Colonic mucosa (tissue), 4 donors: ENCODE measurements at regions not wholly inside any gene's neighbourhood (a gene's known extent, or its start where the extent isn't known, plus 50 kb on each side); places are given as distances from the start of the nearest gene placed in this dataset.
"Not testable (repeated sequence)": the region's sequence is repeated elsewhere in the genome, so short reads cannot be mapped to it uniquely, and the experiment has no call there.

Experiments
- DNase-seq: peaks from one replicate; pipeline ENCODE4 v3.0.0-alpha.2; 2020
- H3K27ac ChIP-seq: fragments of 200-600 bp; one replicate; pipeline ENCODE4 v1.8.0; 2021
- H3K27me3 ChIP-seq: fragments of 200-600 bp; one replicate; pipeline ENCODE4 v1.8.0; 2021
- H3K36me3 ChIP-seq: fragments of 200-600 bp; one replicate; pipeline ENCODE4 v1.8.0; 2021
- H3K4me1 ChIP-seq: fragments of 200-600 bp; one replicate; pipeline ENCODE4 v1.8.0; 2021; ENCODE audit warnings: mild to moderate bottlenecking
- H3K4me3 ChIP-seq: fragments of 200-600 bp; one replicate; pipeline ENCODE4 v1.8.0; 2021
- H3K9ac ChIP-seq, 2 donors: one replicate each; pipeline ENCODE4 v1.7.0; 2013; ENCODE audit warnings: control low read depth in 2 of 2, low read depth in 2 of 2, low read length in 2 of 2
- H3K9me3 ChIP-seq: fragments of 200-600 bp; one replicate; pipeline ENCODE4 v1.8.0; 2021
- CTCF ChIP-seq: fragments of 200-600 bp; IDR thresholded peaks from one replicate; pipeline ENCODE4 v1.8.0; 2022; ENCODE audit warnings: antibody characterized with exemption, mild to moderate bottlenecking
- intact Hi-C: fragments of 100-400 bp; cut with DNase I; formaldehyde crosslinking; loops from one replicate; pipeline ENCODE4 v1.14.1; 2022
- donor health status: healthy.
- donor health status: DM: no; HTN: no; CAD: no.
- donor health status: DM: no; HTN: no; CAD: no.

- no peaks in the 10 kb centered on the region for H3K9me3 ChIP-seq
- no peaks in the 10 kb centered on the region for H3K4me1 ChIP-seq
- H3K27ac ChIP-seq = no peak overlapping the region
- TF ChIP-seq CTCF = no peak
- no peak for DNase-seq
- no peak overlapping the region for H3K4me3 ChIP-seq
- no peaks in the 10 kb centered on the region for H3K27me3 ChIP-seq
- no peaks in the 10 kb centered on the region for H3K36me3 ChIP-seq
- H3K9ac ChIP-seq = no peak overlapping the region
- intact Hi-C loops = no loop called here
Measured at GRCh38 chr1:193388165-193388564, 201.8 kb upstream of the B3GALT2 start.

GRCh38 chr1:193387406-193387805 is 201.0 kb upstream of the B3GALT2 start:
- DNase-seq = no peak
- Histone ChIP-seq H3K9ac (no peak overlapping the region), H3K4me3 (no peak overlapping the region), H3K27ac (no peak overlapping the region), H3K36me3 (no peaks in the 10 kb centered on the region), H3K27me3 (no peaks in the 10 kb centered on the region), H3K9me3 (no peaks in the 10 kb centered on the region), H3K4me1 (no peaks in the 10 kb centered on the region)
- intact Hi-C loops = no loop called here
- TF ChIP-seq CTCF = no peak

- H3K27me3 ChIP-seq, H3K4me3 ChIP-seq, H3K9ac ChIP-seq, H3K9me3 ChIP-seq, DNase-seq, intact Hi-C loops, H3K27ac ChIP-seq, H3K4me1 ChIP-seq, H3K36me3 ChIP-seq: not testable (repeated sequence)
Measured at GRCh38 chr1:193378451-193378850, 192.0 kb upstream of the B3GALT2 start.

GRCh38 chr1:193377472-193377871 is 191.1 kb upstream of the B3GALT2 start:
- Histone ChIP-seq H3K9ac (no peak overlapping the region), H3K4me3 (no peak overlapping the region), H3K9me3 (no peaks in the 10 kb centered on the region), H3K27me3 (no peaks in the 10 kb centered on the region), H3K27ac (no peak overlapping the region), H3K4me1 (no peaks in the 10 kb centered on the region), H3K36me3 (no peaks in the 10 kb centered on the region)
- intact Hi-C loops = no loop called here
- DNase-seq = no peak
- no peak for TF ChIP-seq CTCF

GRCh38 chr1:193372553-193372952 is 186.1 kb upstream of the B3GALT2 start:
- DNase-seq = no peak
- no peak overlapping the region for H3K9ac ChIP-seq
- intact Hi-C loops = no loop called here
- H3K4me3 ChIP-seq = no peak overlapping the region
- no peaks in the 10 kb centered on the region for H3K9me3 ChIP-seq
- H3K4me1 ChIP-seq = no peaks in the 10 kb centered on the region
- TF ChIP-seq CTCF = no peak
- no peak overlapping the region for H3K27ac ChIP-seq
- no peaks in the 10 kb centered on the region for H3K27me3 ChIP-seq
- no peaks in the 10 kb centered on the region for H3K36me3 ChIP-seq

- DNase-seq = no peak
- no peak overlapping the region for H3K27ac ChIP-seq
- no peak for TF ChIP-seq CTCF
- no peak overlapping the region for H3K9ac ChIP-seq
- intact Hi-C loops = no loop called here
- H3K36me3 ChIP-seq = no peaks in the 10 kb centered on the region
- H3K9me3 ChIP-seq = no peaks in the 10 kb centered on the region
- H3K27me3 ChIP-seq = no peaks in the 10 kb centered on the region
- no peak overlapping the region for H3K4me3 ChIP-seq
- no peaks in the 10 kb centered on the region for H3K4me1 ChIP-seq
Measured at GRCh38 chr1:193368302-193368701, 181.9 kb upstream of the B3GALT2 start.
